SK-N-SH treated with all-trans-retinoic acid at 6 μM for 48 hours (cell line): ENCODE measurements at regions not wholly inside any gene's neighbourhood (a gene's known extent, or its start where the extent isn't known, plus 50 kb on each side); places are given as distances from the start of the nearest gene placed in this dataset.

ENCODE experiments used
- ATAC-seq: fragments of 200-7000 bp; cut with Tn5 transposase; 3 replicates; pipeline ENCODE4 v1.9.1; 2020; ENCODE audit warnings: mild to moderate bottlenecking, moderate library complexity
- ARNTL ChIP-seq: fragments of 450-650 bp; formaldehyde crosslinking; IDR thresholded peaks from 2 replicates; pipeline ENCODE4 v1.5.0; 2020; ENCODE audit warnings: low read depth, mild to moderate bottlenecking, moderate library complexity, borderline replicate concordance
- BACH2 ChIP-seq: fragments of 250-450 bp; sonication (Bioruptor Pico); IDR thresholded peaks from 2 replicates; pipeline ENCODE4 v1.9.0; 2021; ENCODE audit warnings: mild to moderate bottlenecking, borderline replicate concordance
- CSDC2 ChIP-seq: fragments of 250-450 bp; sonication (Bioruptor Pico); IDR thresholded peaks from 2 replicates; pipeline ENCODE4 v1.5.0; 2020; ENCODE audit warnings: mild to moderate bottlenecking, moderate library complexity
- ESRRG ChIP-seq: fragments of 250-450 bp; sonication (Bioruptor Pico); IDR thresholded peaks from 2 replicates; pipeline ENCODE4 v1.6.1; 2021; ENCODE audit warnings: mild to moderate bottlenecking
- GLIS3 ChIP-seq: fragments of 250-450 bp; sonication (Bioruptor Pico); IDR thresholded peaks from 2 replicates; pipeline ENCODE4 v1.5.0; 2020; ENCODE audit warnings: mild to moderate bottlenecking, moderate library complexity
- ISL1 ChIP-seq: fragments of 250-450 bp; sonication (Bioruptor Pico); IDR thresholded peaks from 2 replicates; pipeline ENCODE4 v2.1.2; 2022; ENCODE audit warnings: mild to moderate bottlenecking, moderate library complexity
- OSR1 ChIP-seq: fragments of 250-450 bp; sonication (Bioruptor Pico); IDR thresholded peaks from 2 replicates; pipeline ENCODE4 v1.8.0; 2022; ENCODE audit warnings: moderate library complexity, mild to moderate bottlenecking, inconsistent platforms
- PPARA ChIP-seq: fragments of 250-450 bp; sonication (Bioruptor Pico); IDR thresholded peaks from 2 replicates; pipeline ENCODE4 v1.5.0; 2020; ENCODE audit warnings: mild to moderate bottlenecking, borderline replicate concordance
- RARB ChIP-seq: fragments of 250-450 bp; sonication (Bioruptor Pico); IDR thresholded peaks from 2 replicates; pipeline ENCODE4 v1.8.0; 2021; ENCODE audit warnings: mild to moderate bottlenecking, moderate library complexity
- SNAI2 ChIP-seq: fragments of 250-450 bp; sonication (Bioruptor Pico); IDR thresholded peaks from 2 replicates; pipeline ENCODE4 v1.5.0; 2020; ENCODE audit warnings: mild to moderate bottlenecking, moderate library complexity
- TOX ChIP-seq: fragments of 250-450 bp; sonication (Bioruptor Pico); IDR thresholded peaks from 2 replicates; pipeline ENCODE4 v1.8.0; 2021; ENCODE audit warnings: mild to moderate bottlenecking, moderate library complexity, borderline replicate concordance
- ZC3H10 ChIP-seq: fragments of 250-450 bp; sonication (Bioruptor Pico); IDR thresholded peaks from 2 replicates; pipeline ENCODE4 v1.5.1; 2021; ENCODE audit warnings: mild to moderate bottlenecking, moderate library complexity
- ZFP30 ChIP-seq: fragments of 450-650 bp; formaldehyde crosslinking; IDR thresholded peaks from 2 replicates; pipeline ENCODE4 v1.5.0; 2022; ENCODE audit warnings: mild to moderate bottlenecking, moderate library complexity
- ZNF565 ChIP-seq: fragments of 450-650 bp; formaldehyde crosslinking; conservative IDR thresholded peaks from 2 replicates; pipeline ENCODE4 v1.5.0; 2020; ENCODE audit warnings: low read depth, mild to moderate bottlenecking, moderate library complexity
- ZNF70 ChIP-seq: fragments of 450-650 bp; formaldehyde crosslinking; IDR thresholded peaks from 2 replicates; pipeline ENCODE4 v1.5.0; 2020; ENCODE audit warnings: mild to moderate bottlenecking, moderate library complexity
- ZNF8 ChIP-seq: fragments of 450-650 bp; formaldehyde crosslinking; IDR thresholded peaks from 2 replicates; pipeline ENCODE4 v1.5.0; 2020; ENCODE audit warnings: mild to moderate bottlenecking, moderate library complexity
- TF ChIP-seq, protein P1 (sequence below): fragments of 250-450 bp; sonication (Bioruptor Pico); IDR thresholded peaks from 2 replicates; pipeline ENCODE4 v1.8.0; 2020; ENCODE audit warnings: mild to moderate bottlenecking, moderate library complexity, borderline replicate concordance
- TF ChIP-seq, protein P2 (sequence below): fragments of 250-450 bp; sonication (Bioruptor Pico); IDR thresholded peaks from 2 replicates; pipeline ENCODE4 v1.5.1; 2021; ENCODE audit warnings: mild to moderate bottlenecking, moderate library complexity
- TF ChIP-seq, protein P3 (sequence below): fragments of 250-450 bp; sonication (Bioruptor Pico); IDR thresholded peaks from 2 replicates; pipeline ENCODE4 v1.8.0; 2021; ENCODE audit warnings: low read depth, mild to moderate bottlenecking, moderate library complexity, borderline replicate concordance
- TF ChIP-seq, protein P4 (sequence below): fragments of 250-450 bp; sonication (Bioruptor Pico); IDR thresholded peaks from 2 replicates; pipeline ENCODE4 v1.5.1; 2020; ENCODE audit warnings: low read depth, mild to moderate bottlenecking, moderate library complexity
- TF ChIP-seq, protein P5 (sequence below): fragments of 250-450 bp; sonication (Bioruptor Pico); IDR thresholded peaks from 2 replicates; pipeline ENCODE4 v1.5.0; 2020; ENCODE audit warnings: mild to moderate bottlenecking, moderate library complexity

DNA sequence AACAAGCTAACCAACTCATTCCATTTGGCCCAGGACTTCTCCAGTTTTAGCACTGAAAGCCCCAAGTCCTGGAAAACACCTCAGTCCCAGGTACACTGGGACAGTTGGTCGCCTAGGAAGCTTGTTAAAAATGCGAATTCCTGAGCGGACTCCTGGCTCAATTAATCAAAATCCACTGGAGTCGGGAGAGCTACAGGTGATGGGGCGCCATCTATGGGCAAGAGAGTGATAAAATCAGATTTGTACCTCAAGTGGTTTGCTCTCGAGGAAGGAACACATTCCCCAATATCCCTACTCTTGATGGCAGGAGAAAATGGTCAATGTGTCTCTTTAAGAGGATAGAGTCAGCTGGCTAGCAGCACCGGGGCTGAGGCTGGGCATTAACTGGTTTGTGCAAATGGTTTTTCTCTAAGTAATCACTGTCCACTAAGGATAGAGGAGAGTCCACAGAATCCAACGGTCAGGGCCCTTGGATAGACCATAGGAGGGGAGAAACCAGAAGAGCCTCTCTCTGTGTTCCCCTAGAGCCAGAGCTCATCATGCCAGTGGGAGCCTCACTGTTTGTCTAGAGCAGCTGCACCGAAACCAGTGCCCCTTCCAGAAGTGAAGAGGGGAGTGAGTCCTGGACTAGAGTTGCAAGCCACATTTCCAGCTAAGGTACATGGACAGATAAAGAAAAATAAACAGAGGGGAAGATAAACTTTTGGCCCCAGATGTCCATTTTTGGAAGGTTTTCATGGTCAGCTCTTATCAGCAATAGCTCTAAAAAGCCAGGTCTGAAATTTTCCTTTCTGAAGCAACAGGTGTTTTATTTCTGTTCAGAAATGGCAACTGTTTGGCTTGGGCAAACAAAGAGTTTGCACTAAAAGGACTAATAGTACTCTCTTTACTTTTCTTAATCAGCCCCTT, 148.5 kb downstream of the TENT5C start:
- peak; percentile 64 for ATAC-seq
- TF ChIP-seq, protein P1, sequence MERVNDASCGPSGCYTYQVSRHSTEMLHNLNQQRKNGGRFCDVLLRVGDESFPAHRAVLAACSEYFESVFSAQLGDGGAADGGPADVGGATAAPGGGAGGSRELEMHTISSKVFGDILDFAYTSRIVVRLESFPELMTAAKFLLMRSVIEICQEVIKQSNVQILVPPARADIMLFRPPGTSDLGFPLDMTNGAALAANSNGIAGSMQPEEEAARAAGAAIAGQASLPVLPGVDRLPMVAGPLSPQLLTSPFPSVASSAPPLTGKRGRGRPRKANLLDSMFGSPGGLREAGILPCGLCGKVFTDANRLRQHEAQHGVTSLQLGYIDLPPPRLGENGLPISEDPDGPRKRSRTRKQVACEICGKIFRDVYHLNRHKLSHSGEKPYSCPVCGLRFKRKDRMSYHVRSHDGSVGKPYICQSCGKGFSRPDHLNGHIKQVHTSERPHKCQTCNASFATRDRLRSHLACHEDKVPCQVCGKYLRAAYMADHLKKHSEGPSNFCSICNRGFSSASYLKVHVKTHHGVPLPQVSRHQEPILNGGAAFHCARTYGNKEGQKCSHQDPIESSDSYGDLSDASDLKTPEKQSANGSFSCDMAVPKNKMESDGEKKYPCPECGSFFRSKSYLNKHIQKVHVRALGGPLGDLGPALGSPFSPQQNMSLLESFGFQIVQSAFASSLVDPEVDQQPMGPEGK (CRISPR knock-in tag), result no peak
- TF ChIP-seq BACH2 (CRISPR knock-in tag) (no peak), RARB (no peak), GLIS3 (no peak), ZNF8 (no peak), OSR1 (no peak), PPARA (CRISPR knock-in tag) (no peak), ZNF70 (CRISPR knock-in tag) (no peak), CSDC2 (no peak)
- TF ChIP-seq, protein P2, sequence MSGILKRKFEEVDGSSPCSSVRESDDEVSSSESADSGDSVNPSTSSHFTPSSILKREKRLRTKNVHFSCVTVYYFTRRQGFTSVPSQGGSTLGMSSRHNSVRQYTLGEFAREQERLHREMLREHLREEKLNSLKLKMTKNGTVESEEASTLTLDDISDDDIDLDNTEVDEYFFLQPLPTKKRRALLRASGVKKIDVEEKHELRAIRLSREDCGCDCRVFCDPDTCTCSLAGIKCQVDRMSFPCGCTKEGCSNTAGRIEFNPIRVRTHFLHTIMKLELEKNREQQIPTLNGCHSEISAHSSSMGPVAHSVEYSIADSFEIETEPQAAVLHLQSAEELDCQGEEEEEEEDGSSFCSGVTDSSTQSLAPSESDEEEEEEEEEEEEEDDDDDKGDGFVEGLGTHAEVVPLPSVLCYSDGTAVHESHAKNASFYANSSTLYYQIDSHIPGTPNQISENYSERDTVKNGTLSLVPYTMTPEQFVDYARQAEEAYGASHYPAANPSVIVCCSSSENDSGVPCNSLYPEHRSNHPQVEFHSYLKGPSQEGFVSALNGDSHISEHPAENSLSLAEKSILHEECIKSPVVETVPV (CRISPR knock-in tag), result no peak

DNA sequence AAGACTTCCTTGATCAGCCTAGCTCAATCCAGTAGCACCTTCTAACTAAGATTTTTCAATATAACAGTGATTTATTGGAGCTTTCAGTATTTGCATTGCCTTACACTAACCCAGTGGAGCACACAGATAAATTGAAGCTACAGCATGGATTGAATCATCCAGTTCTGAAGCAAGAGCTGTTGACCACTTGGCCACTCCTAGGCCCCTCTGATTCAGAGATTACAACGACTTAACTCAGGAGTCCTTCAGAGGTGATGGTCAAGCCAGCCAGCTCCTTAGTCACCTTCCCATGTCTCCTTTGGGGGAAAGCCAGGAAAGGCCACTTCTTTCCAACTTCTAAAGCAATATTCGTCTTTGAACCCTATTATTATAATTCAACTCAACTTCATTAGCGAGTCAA, 151.8 kb downstream of the TENT5C start:
- TF ChIP-seq BACH2 (CRISPR knock-in tag), result no peak
- TF ChIP-seq ZC3H10 (CRISPR knock-in tag), result no peak
- TF ChIP-seq OSR1, result no peak
- TF ChIP-seq, protein P3, sequence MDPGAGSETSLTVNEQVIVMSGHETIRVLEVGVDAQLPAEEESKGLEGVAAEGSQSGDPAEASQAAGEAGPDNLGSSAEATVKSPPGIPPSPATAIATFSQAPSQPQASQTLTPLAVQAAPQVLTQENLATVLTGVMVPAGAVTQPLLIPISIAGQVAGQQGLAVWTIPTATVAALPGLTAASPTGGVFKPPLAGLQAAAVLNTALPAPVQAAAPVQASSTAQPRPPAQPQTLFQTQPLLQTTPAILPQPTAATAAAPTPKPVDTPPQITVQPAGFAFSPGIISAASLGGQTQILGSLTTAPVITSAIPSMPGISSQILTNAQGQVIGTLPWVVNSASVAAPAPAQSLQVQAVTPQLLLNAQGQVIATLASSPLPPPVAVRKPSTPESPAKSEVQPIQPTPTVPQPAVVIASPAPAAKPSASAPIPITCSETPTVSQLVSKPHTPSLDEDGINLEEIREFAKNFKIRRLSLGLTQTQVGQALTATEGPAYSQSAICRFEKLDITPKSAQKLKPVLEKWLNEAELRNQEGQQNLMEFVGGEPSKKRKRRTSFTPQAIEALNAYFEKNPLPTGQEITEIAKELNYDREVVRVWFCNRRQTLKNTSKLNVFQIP (CRISPR knock-in tag), result no peak
- TF ChIP-seq TOX, result no peak
- TF ChIP-seq, protein P1 (CRISPR knock-in tag), result no peak
- TF ChIP-seq CSDC2, result no peak
- TF ChIP-seq ZNF70 (CRISPR knock-in tag), result no peak
- TF ChIP-seq PPARA (CRISPR knock-in tag), result no peak
- TF ChIP-seq ZNF565, result no peak
- no peak for TF ChIP-seq ZFP30 (CRISPR knock-in tag)
- no peak for TF ChIP-seq ARNTL (CRISPR knock-in tag)
- no peak for TF ChIP-seq RARB
- TF ChIP-seq ISL1 (CRISPR knock-in tag), result no peak
- TF ChIP-seq GLIS3, result no peak
- TF ChIP-seq ZNF8, result no peak
- TF ChIP-seq, protein P4, sequence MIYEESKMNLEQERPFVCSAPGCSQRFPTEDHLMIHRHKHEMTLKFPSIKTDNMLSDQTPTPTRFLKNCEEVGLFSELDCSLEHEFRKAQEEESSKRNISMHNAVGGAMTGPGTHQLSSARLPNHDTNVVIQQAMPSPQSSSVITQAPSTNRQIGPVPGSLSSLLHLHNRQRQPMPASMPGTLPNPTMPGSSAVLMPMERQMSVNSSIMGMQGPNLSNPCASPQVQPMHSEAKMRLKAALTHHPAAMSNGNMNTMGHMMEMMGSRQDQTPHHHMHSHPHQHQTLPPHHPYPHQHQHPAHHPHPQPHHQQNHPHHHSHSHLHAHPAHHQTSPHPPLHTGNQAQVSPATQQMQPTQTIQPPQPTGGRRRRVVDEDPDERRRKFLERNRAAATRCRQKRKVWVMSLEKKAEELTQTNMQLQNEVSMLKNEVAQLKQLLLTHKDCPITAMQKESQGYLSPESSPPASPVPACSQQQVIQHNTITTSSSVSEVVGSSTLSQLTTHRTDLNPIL (CRISPR knock-in tag), result no peak
- TF ChIP-seq, protein P5, sequence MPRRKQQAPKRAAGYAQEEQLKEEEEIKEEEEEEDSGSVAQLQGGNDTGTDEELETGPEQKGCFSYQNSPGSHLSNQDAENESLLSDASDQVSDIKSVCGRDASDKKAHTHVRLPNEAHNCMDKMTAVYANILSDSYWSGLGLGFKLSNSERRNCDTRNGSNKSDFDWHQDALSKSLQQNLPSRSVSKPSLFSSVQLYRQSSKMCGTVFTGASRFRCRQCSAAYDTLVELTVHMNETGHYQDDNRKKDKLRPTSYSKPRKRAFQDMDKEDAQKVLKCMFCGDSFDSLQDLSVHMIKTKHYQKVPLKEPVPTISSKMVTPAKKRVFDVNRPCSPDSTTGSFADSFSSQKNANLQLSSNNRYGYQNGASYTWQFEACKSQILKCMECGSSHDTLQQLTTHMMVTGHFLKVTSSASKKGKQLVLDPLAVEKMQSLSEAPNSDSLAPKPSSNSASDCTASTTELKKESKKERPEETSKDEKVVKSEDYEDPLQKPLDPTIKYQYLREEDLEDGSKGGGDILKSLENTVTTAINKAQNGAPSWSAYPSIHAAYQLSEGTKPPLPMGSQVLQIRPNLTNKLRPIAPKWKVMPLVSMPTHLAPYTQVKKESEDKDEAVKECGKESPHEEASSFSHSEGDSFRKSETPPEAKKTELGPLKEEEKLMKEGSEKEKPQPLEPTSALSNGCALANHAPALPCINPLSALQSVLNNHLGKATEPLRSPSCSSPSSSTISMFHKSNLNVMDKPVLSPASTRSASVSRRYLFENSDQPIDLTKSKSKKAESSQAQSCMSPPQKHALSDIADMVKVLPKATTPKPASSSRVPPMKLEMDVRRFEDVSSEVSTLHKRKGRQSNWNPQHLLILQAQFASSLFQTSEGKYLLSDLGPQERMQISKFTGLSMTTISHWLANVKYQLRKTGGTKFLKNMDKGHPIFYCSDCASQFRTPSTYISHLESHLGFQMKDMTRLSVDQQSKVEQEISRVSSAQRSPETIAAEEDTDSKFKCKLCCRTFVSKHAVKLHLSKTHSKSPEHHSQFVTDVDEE (CRISPR knock-in tag), result no peak
- no peak for TF ChIP-seq SNAI2
- TF ChIP-seq ESRRG (CRISPR knock-in tag), result no peak
- TF ChIP-seq, all 23 proteins: peak for 0
- no peak for ATAC-seq
